ENCODE measurements at regions not wholly inside any gene's neighbourhood (a gene's known extent, or its start where the extent isn't known, plus 50 kb on each side); places are given as distances from the start of the nearest gene placed in this dataset.

DNA sequence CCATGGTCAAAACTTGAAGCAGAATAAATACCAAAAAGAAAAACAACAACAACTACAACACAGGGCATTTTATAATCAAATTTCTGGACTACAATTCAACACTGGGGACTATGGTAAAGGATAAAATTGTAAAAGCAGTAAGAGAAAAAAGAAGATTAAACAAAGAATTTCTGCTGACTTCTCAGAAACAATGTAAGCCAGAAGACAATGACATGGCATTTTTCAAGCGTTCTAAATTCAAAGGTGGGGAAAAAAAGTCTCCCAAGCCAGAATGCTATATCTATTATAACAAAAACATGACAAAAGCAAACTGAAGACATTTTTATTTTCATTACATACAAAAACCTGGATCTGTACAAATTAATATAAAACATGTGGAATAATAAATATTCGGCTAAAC is 433.1 kb downstream of the NPHP4 start:
- no peak for DNase-seq
- no peak overlapping the region for H3K4me3 ChIP-seq
- no peaks in the 10 kb centered on the region for H3K9me3 ChIP-seq
- in situ Hi-C loops (cut with MboI; ENCODE audit: low sequenced_read_pairs in 4 of 4) (no loop called here), intact Hi-C loops (cut with DNase I; ENCODE audit: low total_unique reads) (no loop called here)
- no peak overlapping the region for H3K27ac ChIP-seq
- H3K4me1 ChIP-seq: no peaks in the 10 kb centered on the region
- no peak for ATAC-seq
- H3K36me3 ChIP-seq: no peaks in the 10 kb centered on the region
- TF ChIP-seq POLR2A (IDR thresholded peaks at IDR 0.05): no peak
- TF ChIP-seq, protein P1, sequence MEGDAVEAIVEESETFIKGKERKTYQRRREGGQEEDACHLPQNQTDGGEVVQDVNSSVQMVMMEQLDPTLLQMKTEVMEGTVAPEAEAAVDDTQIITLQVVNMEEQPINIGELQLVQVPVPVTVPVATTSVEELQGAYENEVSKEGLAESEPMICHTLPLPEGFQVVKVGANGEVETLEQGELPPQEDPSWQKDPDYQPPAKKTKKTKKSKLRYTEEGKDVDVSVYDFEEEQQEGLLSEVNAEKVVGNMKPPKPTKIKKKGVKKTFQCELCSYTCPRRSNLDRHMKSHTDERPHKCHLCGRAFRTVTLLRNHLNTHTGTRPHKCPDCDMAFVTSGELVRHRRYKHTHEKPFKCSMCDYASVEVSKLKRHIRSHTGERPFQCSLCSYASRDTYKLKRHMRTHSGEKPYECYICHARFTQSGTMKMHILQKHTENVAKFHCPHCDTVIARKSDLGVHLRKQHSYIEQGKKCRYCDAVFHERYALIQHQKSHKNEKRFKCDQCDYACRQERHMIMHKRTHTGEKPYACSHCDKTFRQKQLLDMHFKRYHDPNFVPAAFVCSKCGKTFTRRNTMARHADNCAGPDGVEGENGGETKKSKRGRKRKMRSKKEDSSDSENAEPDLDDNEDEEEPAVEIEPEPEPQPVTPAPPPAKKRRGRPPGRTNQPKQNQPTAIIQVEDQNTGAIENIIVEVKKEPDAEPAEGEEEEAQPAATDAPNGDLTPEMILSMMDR (IDR thresholded peaks at IDR 0.05 in 4 of 5, conservative IDR thresholded peaks at IDR 0.05 in 1 of 5): no peak
- no peaks in the 10 kb centered on the region for H3K27me3 ChIP-seq

DNA sequence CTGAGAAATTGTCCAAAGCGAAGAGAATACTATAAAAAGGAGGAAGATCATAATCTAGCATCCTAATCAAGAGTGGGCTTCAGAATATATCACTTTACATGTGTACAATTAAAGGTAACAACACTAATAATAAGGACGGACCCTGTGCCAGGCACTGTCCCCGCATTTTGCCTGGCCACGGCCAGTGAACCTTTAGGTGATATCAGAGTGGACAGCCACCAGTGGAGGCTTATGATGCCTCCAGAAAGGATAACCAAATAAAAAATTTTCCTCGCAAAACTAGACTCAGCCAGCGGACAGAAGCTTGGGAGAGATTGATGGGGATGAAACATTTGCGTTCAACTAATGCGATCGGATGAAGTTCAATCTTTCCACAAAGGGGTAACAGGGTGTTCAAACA is 436.4 kb downstream of the NPHP4 start:
- ATAC-seq: no peak
- DNase-seq: no peak
- TF ChIP-seq POLR2A (IDR thresholded peaks at IDR 0.05): no peak
- TF ChIP-seq, protein P1 (IDR thresholded peaks at IDR 0.05 in 4 of 5, conservative IDR thresholded peaks at IDR 0.05 in 1 of 5): no peak
- intact Hi-C loops (cut with DNase I; ENCODE audit: low total_unique reads): no loop called here
- Histone ChIP-seq H3K27ac (no peak overlapping the region), H3K9me3 (no peaks in the 10 kb centered on the region), H3K4me1 (no peaks in the 10 kb centered on the region), H3K4me3 (no peak overlapping the region), H3K36me3 (no peaks in the 10 kb centered on the region), H3K27me3 (no peaks in the 10 kb centered on the region)
- in situ Hi-C loops (cut with MboI; ENCODE audit: low sequenced_read_pairs in 4 of 4): no loop called here

DNA sequence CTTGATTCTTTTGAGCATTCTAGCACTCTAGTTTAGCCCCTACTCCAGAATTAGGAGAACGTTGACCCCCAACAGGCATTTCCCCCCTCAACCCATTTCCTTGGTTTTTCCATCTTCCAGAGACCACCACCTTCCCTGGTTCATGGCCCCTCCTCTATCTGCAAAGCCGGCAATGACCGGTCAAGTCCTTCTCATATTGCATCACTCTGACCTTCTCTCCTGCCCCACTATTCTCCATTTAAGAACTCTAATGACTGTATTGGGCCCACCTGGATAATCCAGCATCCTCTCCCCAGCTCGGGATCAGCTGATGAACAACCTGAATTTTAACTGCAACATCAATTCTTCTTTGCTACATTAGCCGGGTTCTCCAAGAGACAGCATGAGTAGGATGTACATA is 437.4 kb downstream of the NPHP4 start:
- intact Hi-C loops (cut with DNase I; ENCODE audit: low total_unique reads): no loop called here
- no peak for DNase-seq
- Histone ChIP-seq H3K4me3 (no peak overlapping the region), H3K9me3 (peaks cover 0 to 4% (median 0%) of the 10 kb centered on the region in 3 donors), H3K36me3 (no peaks in the 10 kb centered on the region), H3K27ac (no peak overlapping the region), H3K27me3 (no peaks in the 10 kb centered on the region), H3K4me1 (no peaks in the 10 kb centered on the region)
- TF ChIP-seq, protein P1 (IDR thresholded peaks at IDR 0.05 in 4 of 5, conservative IDR thresholded peaks at IDR 0.05 in 1 of 5): no peak
- TF ChIP-seq POLR2A (IDR thresholded peaks at IDR 0.05): no peak
- no peak for ATAC-seq
- in situ Hi-C loops (cut with MboI; ENCODE audit: low sequenced_read_pairs in 4 of 4): no loop called here

DNA sequence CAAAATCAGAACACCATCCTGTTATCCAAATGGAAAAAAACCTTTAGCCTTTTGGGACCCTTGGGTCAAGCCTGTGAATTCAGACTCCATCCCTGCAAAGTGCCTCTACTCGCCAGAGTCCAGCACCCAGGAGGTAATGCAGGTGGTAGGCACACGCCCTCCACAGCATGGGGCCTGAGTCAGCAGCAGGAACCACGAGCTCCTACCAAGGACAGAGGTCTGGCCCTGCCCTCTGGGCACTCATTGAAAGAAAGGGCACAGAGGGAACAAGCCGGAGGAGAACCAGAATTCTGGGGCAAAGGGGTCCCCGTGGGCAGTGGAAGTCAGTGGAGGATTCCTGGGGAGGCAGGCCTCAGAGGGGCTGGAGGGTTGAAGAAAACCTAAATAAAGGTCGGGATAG is 438.1 kb downstream of the NPHP4 start:
- Histone ChIP-seq H3K4me1 (no peaks in the 10 kb centered on the region), H3K27me3 (no peaks in the 10 kb centered on the region), H3K4me3 (no peak overlapping the region), H3K36me3 (no peaks in the 10 kb centered on the region), H3K9me3 (peaks cover 0 to 4% (median 0%) of the 10 kb centered on the region in 3 donors), H3K27ac (no peak overlapping the region)
- in situ Hi-C loops (cut with MboI; ENCODE audit: low sequenced_read_pairs in 4 of 4): no loop called here
- ATAC-seq: no peak
- intact Hi-C loops (cut with DNase I; ENCODE audit: low total_unique reads): no loop called here
- no peak for TF ChIP-seq POLR2A (IDR thresholded peaks at IDR 0.05)
- TF ChIP-seq, protein P1 (IDR thresholded peaks at IDR 0.05 in 4 of 5, conservative IDR thresholded peaks at IDR 0.05 in 1 of 5): no peak
- no peak for DNase-seq

DNA sequence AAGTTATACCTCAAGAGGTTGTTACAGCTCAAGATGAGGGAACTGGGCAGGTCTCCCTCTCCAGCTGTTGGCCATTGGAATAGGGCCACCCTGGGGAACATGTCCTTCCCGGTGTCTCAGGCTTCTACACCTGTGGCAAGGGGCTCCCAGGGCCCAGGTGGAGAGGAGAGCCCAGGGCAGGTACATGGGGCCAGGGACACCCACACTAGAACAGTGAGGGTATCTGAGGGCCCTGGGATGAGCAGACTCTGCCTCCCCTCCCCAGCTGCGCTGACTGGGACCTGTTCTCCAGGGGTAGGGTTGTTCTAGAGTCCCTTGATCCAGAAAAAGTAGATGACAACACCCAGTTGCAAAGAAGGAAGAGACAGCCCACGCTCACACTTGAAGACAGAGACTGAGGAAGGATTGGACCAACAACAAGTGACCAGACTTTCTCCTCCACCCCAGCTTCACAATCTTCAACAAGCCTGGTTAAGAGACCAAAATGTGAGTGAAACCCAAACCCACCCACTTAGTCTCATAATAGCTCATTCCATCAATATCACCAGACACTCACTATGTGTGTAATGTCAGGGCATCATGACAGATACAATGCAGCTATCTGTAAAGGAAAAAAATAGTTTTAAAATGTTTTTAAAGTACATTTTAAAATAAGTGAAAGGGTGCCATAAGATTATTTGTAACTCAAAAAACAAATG is 439.3 kb downstream of the NPHP4 start:
- H3K27me3 ChIP-seq: no peaks in the 10 kb centered on the region
- ATAC-seq: no peak
- H3K4me1 ChIP-seq: no peaks in the 10 kb centered on the region
- no peak for TF ChIP-seq POLR2A (IDR thresholded peaks at IDR 0.05)
- TF ChIP-seq, protein P1 (IDR thresholded peaks at IDR 0.05 in 4 of 5, conservative IDR thresholded peaks at IDR 0.05 in 1 of 5): no peak
- in situ Hi-C loops (cut with MboI; ENCODE audit: low sequenced_read_pairs in 4 of 4) (no loop called here), intact Hi-C loops (cut with DNase I; ENCODE audit: low total_unique reads) (no loop called here)
- no peaks in the 10 kb centered on the region for H3K36me3 ChIP-seq
- H3K4me3 ChIP-seq: no peak overlapping the region
- no peak overlapping the region for H3K27ac ChIP-seq
- no peak for DNase-seq
- H3K9me3 ChIP-seq: peaks cover 0 to 4% (median 0%) of the 10 kb centered on the region in 3 donors

Measured in gastrocnemius medialis (tissue), 4 donors.